Vagina (tissue), 2 donors: ENCODE measurements at regions not wholly inside any gene's neighbourhood (a gene's known extent, or its start where the extent isn't known, plus 50 kb on each side); places are given as distances from the start of the nearest gene placed in this dataset.

ENCODE experiments used
- POLR2AphosphoS5 ChIP-seq, 2 donors: sonication (generic); formaldehyde crosslinking; IDR thresholded peaks; one replicate each; pipeline ENCODE4 v1.9.0; 2017; ENCODE audit warnings: antibody characterized with exemption in 2 of 2, mild to moderate bottlenecking in 2 of 2, low read depth in 1 of 2; ENCODE audit not compliant: insufficient read depth in 1 of 2
- TF ChIP-seq, protein P1 (sequence below), 3 experiments: fragments of 450-650 bp in 2 of 3; fragments of 200-600 bp in 1 of 3; sonication (generic) in 1 of 3; IDR thresholded peaks; one replicate each; pipeline ENCODE4 v1.5.1; 2017 to 2019; ENCODE audit warnings: antibody characterized with exemption in 3 of 3, mild to moderate bottlenecking in 2 of 3, moderate library complexity in 2 of 3

DNA sequence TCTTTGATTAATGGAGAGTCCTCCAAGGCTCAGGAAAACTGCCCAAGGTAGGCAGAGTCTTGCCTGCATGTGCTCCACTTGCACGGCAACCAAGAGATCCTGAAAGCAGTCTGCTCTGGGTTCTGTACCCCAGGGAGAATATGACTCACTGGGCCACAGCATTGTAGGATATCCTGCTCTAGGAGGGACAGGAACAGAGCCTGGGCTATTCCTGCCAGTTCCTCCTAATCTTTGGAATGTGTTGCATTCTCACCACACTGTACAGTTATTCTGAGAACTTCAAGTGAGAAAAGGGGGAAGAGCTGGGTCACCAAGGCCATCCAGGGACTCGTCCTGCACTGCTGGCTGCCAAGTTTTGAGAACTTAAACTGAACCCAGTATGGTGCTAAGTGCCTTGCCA, 278.5 kb downstream of the MATN1 start:
- TF ChIP-seq, protein P1, sequence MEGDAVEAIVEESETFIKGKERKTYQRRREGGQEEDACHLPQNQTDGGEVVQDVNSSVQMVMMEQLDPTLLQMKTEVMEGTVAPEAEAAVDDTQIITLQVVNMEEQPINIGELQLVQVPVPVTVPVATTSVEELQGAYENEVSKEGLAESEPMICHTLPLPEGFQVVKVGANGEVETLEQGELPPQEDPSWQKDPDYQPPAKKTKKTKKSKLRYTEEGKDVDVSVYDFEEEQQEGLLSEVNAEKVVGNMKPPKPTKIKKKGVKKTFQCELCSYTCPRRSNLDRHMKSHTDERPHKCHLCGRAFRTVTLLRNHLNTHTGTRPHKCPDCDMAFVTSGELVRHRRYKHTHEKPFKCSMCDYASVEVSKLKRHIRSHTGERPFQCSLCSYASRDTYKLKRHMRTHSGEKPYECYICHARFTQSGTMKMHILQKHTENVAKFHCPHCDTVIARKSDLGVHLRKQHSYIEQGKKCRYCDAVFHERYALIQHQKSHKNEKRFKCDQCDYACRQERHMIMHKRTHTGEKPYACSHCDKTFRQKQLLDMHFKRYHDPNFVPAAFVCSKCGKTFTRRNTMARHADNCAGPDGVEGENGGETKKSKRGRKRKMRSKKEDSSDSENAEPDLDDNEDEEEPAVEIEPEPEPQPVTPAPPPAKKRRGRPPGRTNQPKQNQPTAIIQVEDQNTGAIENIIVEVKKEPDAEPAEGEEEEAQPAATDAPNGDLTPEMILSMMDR (IDR thresholded peaks at IDR 0.05): no peak
- no peak for TF ChIP-seq POLR2AphosphoS5 (IDR thresholded peaks at IDR 0.05; ENCODE audit: insufficient read depth in 1 of 2, low read depth in 1 of 2)
